ENCODE measurements at regions not wholly inside any gene's neighbourhood (a gene's known extent, or its start where the extent isn't known, plus 50 kb on each side); places are given as distances from the start of the nearest gene placed in this dataset.

- Mint-ChIP-seq H3K27me3 (peaks cover 17 to 30% of the 10 kb centered on the region in 2 donors), H3K4me3 (no peak overlapping the region), H3K36me3 (peaks cover 0 to 4% of the 10 kb centered on the region in 2 donors), H3K9me3 (peaks cover 0 to 26% (median 15%) of the 10 kb centered on the region in 8 donors), H3K27ac (no peak overlapping the region), H3K4me1 (no peaks in the 10 kb centered on the region)
- Histone ChIP-seq H3K4me1 (ENCODE audit: insufficient read depth, low read length) (no peaks in the 10 kb centered on the region), H3K36me3 (ENCODE audit: insufficient read depth, low read length) (no peaks in the 10 kb centered on the region), H3K9me3 (ENCODE audit: control insufficient read depth in 1 of 2, low read length in 2 of 2) (no peaks in the 10 kb centered on the region), H3K27ac (ENCODE audit: low read depth, low read length) (no peak overlapping the region), H3K27me3 (ENCODE audit: insufficient read depth, low read length) (no peaks in the 10 kb centered on the region), H3K4me3 (ENCODE audit: low read length in 2 of 2) (no peak overlapping the region)
- POLR2A ChIA-PET (ENCODE audit: partially characterized antibody), result no interaction called here
- CTCF ChIA-PET (ENCODE audit: partially characterized antibody), result no interaction called here
- no peak for DNase-seq
- intact Hi-C loops (cut with micrococcal nuclease), result no loop called here
Observed at GRCh38 chr2:240227538-240228428, 87.3 kb upstream of the OTOS start.

- ChIA-PET CTCF (ENCODE audit: partially characterized antibody) (no interaction called here), POLR2A (ENCODE audit: partially characterized antibody) (no interaction called here)
- H3K4me1 Mint-ChIP-seq, result peaks cover 0 to 3% (median 2%) of the 10 kb centered on the region in 4 donors
- no peaks in the 10 kb centered on the region for H3K36me3 ChIP-seq (ENCODE audit: insufficient read depth, low read length)
- H3K36me3 Mint-ChIP-seq, result peaks cover 0 to 4% of the 10 kb centered on the region in 2 donors
- no peak for DNase-seq
- peaks cover 0 to 26% (median 15%) of the 10 kb centered on the region in 8 donors for H3K9me3 Mint-ChIP-seq
- H3K4me1 ChIP-seq (ENCODE audit: insufficient read depth, low read length), result no peaks in the 10 kb centered on the region
- no peak overlapping the region for H3K4me3 ChIP-seq (ENCODE audit: low read length in 2 of 2)
- no peaks in the 10 kb centered on the region for H3K27me3 ChIP-seq (ENCODE audit: insufficient read depth, low read length)
- no peak overlapping the region for H3K4me3 Mint-ChIP-seq
- peaks cover 8 to 21% of the 10 kb centered on the region in 2 donors for H3K27me3 Mint-ChIP-seq
- H3K27ac Mint-ChIP-seq, result no peak overlapping the region
- intact Hi-C loops (cut with micrococcal nuclease), result no loop called here
- no peaks in the 10 kb centered on the region for H3K9me3 ChIP-seq (ENCODE audit: control insufficient read depth in 1 of 2, low read length in 2 of 2)
- H3K27ac ChIP-seq (ENCODE audit: low read depth, low read length), result no peak overlapping the region
Observed at GRCh38 chr2:240229005-240229404, 88.5 kb upstream of the OTOS start.

- POLR2A ChIA-PET (ENCODE audit: partially characterized antibody), result no interaction called here
- Histone ChIP-seq H3K27ac (ENCODE audit: low read depth, low read length) (no peak overlapping the region), H3K9me3 (ENCODE audit: control insufficient read depth in 1 of 2, low read length in 2 of 2) (no peaks in the 10 kb centered on the region), H3K4me3 (ENCODE audit: low read length in 2 of 2) (no peak overlapping the region), H3K36me3 (ENCODE audit: insufficient read depth, low read length) (no peaks in the 10 kb centered on the region), H3K4me1 (ENCODE audit: insufficient read depth, low read length) (no peaks in the 10 kb centered on the region), H3K27me3 (ENCODE audit: insufficient read depth, low read length) (no peaks in the 10 kb centered on the region)
- Mint-ChIP-seq H3K27me3 (peaks cover 5 to 14% of the 10 kb centered on the region in 2 donors), H3K9me3 (peaks cover 0 to 26% (median 15%) of the 10 kb centered on the region in 8 donors), H3K4me3 (no peak overlapping the region), H3K27ac (no peak overlapping the region), H3K4me1 (peaks cover 2 to 9% (median 5%) of the 10 kb centered on the region in 4 donors), H3K36me3 (peaks cover 0 to 4% of the 10 kb centered on the region in 2 donors)
- CTCF ChIA-PET (ENCODE audit: partially characterized antibody), result no interaction called here
- no peak for DNase-seq
- intact Hi-C loops (cut with micrococcal nuclease), result no loop called here
Observed at GRCh38 chr2:240229603-240230235, 89.3 kb upstream of the OTOS start.

- H3K36me3 Mint-ChIP-seq, result peaks cover 0 to 4% of the 10 kb centered on the region in 2 donors
- ChIA-PET CTCF (ENCODE audit: partially characterized antibody) (no interaction called here), POLR2A (ENCODE audit: partially characterized antibody) (no interaction called here)
- no peaks in the 10 kb centered on the region for H3K36me3 ChIP-seq (ENCODE audit: insufficient read depth, low read length)
- H3K27ac ChIP-seq (ENCODE audit: low read depth, low read length), result no peak overlapping the region
- H3K4me3 ChIP-seq (ENCODE audit: low read length in 2 of 2), result no peak overlapping the region
- H3K4me3 Mint-ChIP-seq, result no peak overlapping the region
- no peaks in the 10 kb centered on the region for H3K27me3 ChIP-seq (ENCODE audit: insufficient read depth, low read length)
- peaks cover 2 to 10% (median 5%) of the 10 kb centered on the region in 4 donors for H3K4me1 Mint-ChIP-seq
- intact Hi-C loops (cut with micrococcal nuclease), result no loop called here
- DNase-seq, result no peak
- H3K9me3 ChIP-seq (ENCODE audit: control insufficient read depth in 1 of 2, low read length in 2 of 2), result no peaks in the 10 kb centered on the region
- H3K27me3 Mint-ChIP-seq, result peaks cover 2 to 14% of the 10 kb centered on the region in 2 donors
- no peaks in the 10 kb centered on the region for H3K4me1 ChIP-seq (ENCODE audit: insufficient read depth, low read length)
- H3K9me3 Mint-ChIP-seq, result peaks cover 0 to 26% (median 15%) of the 10 kb centered on the region in 8 donors
- peak overlapping the region in 2 of 7 donors; percentile 26 to 62 for H3K27ac Mint-ChIP-seq
Observed at GRCh38 chr2:240230291-240230931, 90.0 kb upstream of the OTOS start.

- no peak for DNase-seq
- CTCF ChIA-PET (ENCODE audit: partially characterized antibody), result interaction anchor here (1.1 to 2.0 kb wide), 5 partner anchors 10 to 207 kb away, joined by 3 to 13 read pairs (median 5); no protein-coding TSS in a partner anchor
Observed at GRCh38 chr2:240231838-240232244, 91.4 kb upstream of the OTOS start.

GRCh38 chr2:240232264-240232915 is 91.9 kb upstream of the OTOS start:
- H3K9me3 ChIP-seq (ENCODE audit: control insufficient read depth in 1 of 2, low read length in 2 of 2), result no peaks in the 10 kb centered on the region
- no peaks in the 10 kb centered on the region for H3K4me1 ChIP-seq (ENCODE audit: insufficient read depth, low read length)
- H3K27ac ChIP-seq (ENCODE audit: low read depth, low read length), result no peak overlapping the region
- CTCF ChIA-PET (ENCODE audit: partially characterized antibody), result interaction anchor here (0.8 to 2.0 kb wide), 8 partner anchors 8 to 210 kb away, joined by 3 to 13 read pairs (median 4); no protein-coding TSS in a partner anchor
- Mint-ChIP-seq H3K36me3 (peaks cover 0 to 4% of the 10 kb centered on the region in 2 donors), H3K4me3 (no peak overlapping the region), H3K9me3 (peaks cover 0 to 22% (median 14%) of the 10 kb centered on the region in 8 donors), H3K27ac (no peak overlapping the region), H3K27me3 (peaks cover 2 to 9% of the 10 kb centered on the region in 2 donors), H3K4me1 (peaks cover 2 to 10% (median 5%) of the 10 kb centered on the region in 4 donors)
- H3K36me3 ChIP-seq (ENCODE audit: insufficient read depth, low read length), result no peaks in the 10 kb centered on the region
- no peak for DNase-seq
- H3K27me3 ChIP-seq (ENCODE audit: insufficient read depth, low read length), result no peaks in the 10 kb centered on the region
- intact Hi-C loops (cut with micrococcal nuclease), result no loop called here
- H3K4me3 ChIP-seq (ENCODE audit: low read length in 2 of 2), result no peak overlapping the region
- POLR2A ChIA-PET (ENCODE audit: partially characterized antibody), result no interaction called here

More at GRCh38 chr2:240231838-240232244, 91.4 kb upstream of the OTOS start:
- H3K36me3 ChIP-seq (ENCODE audit: insufficient read depth, low read length), result no peaks in the 10 kb centered on the region
- Mint-ChIP-seq H3K9me3 (peaks cover 0 to 22% (median 15%) of the 10 kb centered on the region in 8 donors), H3K4me3 (no peak overlapping the region), H3K4me1 (peaks cover 2 to 10% (median 5%) of the 10 kb centered on the region in 4 donors), H3K36me3 (peaks cover 0 to 4% of the 10 kb centered on the region in 2 donors), H3K27ac (no peak overlapping the region), H3K27me3 (peaks cover 2 to 10% of the 10 kb centered on the region in 2 donors)
- H3K4me3 ChIP-seq (ENCODE audit: low read length in 2 of 2), result no peak overlapping the region
- no peaks in the 10 kb centered on the region for H3K27me3 ChIP-seq (ENCODE audit: insufficient read depth, low read length)
- H3K9me3 ChIP-seq (ENCODE audit: control insufficient read depth in 1 of 2, low read length in 2 of 2), result no peaks in the 10 kb centered on the region
- intact Hi-C loops (cut with micrococcal nuclease), result no loop called here
- POLR2A ChIA-PET (ENCODE audit: partially characterized antibody), result no interaction called here
- H3K27ac ChIP-seq (ENCODE audit: low read depth, low read length), result no peak overlapping the region
- no peaks in the 10 kb centered on the region for H3K4me1 ChIP-seq (ENCODE audit: insufficient read depth, low read length)

Data from CD4-positive, alpha-beta memory T cell (primary cell).